ENCODE measurements at regions not wholly inside any gene's neighbourhood (a gene's known extent, or its start where the extent isn't known, plus 50 kb on each side); places are given as distances from the start of the nearest gene placed in this dataset.

DNA sequence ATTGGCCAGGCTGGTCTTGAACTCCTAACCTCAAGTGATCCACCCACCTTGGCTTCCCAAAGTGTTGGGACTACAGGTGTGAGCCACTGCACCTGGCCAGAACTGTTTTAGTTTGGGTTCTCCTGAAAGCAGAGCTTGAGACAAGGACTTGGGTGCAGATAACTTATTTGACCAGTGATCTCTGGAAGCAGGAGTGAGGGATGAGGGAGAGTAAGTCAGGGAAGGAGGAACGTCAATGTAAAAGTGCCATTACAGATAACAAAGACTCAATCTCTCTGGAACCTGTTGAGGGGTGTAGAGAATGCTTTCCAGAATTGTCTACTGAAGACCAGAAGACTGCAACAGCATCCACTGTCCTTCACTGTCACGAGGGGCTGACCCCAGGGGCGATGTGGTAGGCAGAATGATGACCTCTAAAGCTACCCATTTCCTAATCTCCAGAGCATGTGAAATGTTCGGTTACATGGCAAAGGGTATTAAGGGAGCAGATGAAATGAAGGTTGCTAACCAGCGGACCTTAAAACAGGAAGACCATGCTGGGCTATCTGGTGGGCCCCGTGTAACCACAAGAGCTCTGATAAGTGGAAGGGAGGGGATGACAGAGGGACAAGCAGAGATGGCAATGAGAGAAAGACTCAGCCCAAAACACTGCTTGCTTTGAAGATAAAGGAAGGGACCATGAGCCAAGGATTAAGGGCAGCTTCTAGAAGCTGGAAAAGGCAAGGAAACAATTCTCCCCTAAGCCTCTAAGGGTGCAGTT lies 207.8 kb downstream of the RBM19 start:
- no peak for TF ChIP-seq EZH2phosphoT487 (conservative IDR thresholded peaks at IDR 0.05; ENCODE audit: low read length)
- no peak for TF ChIP-seq CTCF (IDR thresholded peaks at IDR 0.05; ENCODE audit: insufficient read depth, low read length, poor library complexity, severe bottlenecking)

Data from SU-DHL-6 (cell line).